ENCODE measurements at regions not wholly inside any gene's neighbourhood (a gene's known extent, or its start where the extent isn't known, plus 50 kb on each side); places are given as distances from the start of the nearest gene placed in this dataset.
A peak's percentile ranks its signal among the peaks of the same experiment; 100 is the strongest.

DNA sequence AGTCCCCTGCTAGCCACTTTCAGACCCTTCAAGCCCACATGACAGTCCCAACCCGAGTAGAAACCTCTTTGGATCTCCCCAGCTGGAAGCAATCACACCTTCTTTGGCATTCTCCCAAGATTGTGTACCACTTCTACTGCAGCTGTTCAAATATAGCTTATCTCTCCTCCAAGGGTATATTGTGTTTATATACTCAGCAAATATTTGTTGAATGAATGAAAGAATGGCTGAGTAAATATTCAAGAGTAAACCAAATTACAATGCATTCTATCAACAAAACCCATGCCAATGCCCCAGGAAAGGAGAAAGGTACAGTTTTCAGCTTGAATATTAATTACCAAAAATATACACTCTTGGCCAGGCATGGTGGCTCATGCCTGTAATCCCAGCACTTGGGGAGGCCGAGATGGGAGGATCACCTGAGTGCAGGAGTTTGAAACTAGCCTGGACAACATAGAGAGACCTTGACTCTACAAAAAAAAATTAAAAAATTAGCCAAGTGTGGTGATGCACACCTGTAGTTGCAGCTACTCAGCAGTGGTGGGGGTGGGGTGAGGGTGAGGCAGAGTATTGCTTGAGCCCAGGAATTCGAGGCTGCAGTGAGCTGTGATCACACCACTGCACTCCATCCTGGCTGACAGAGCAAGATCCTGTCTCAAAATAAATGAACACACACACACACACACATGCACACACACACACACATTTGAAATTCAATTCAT, 68.5 kb downstream of the NIBAN1 start:
- no peaks in the 10 kb centered on the region for H3K27me3 ChIP-seq (ENCODE audit: low read depth, low read length)
- H3K9me3 ChIP-seq (ENCODE audit: control insufficient read depth in 1 of 2, low read length in 2 of 2) = no peaks in the 10 kb centered on the region
- H3K27ac ChIP-seq (ENCODE audit: low read length) = no peak overlapping the region
- peaks cover 4 to 51% of the 10 kb centered on the region in 2 donors for H3K4me1 ChIP-seq (ENCODE audit: control insufficient read depth in 1 of 2, insufficient read depth in 2 of 2, low read length in 2 of 2)
- H3K36me3 ChIP-seq (ENCODE audit: control insufficient read depth in 1 of 2, insufficient read depth in 2 of 2, low read length in 2 of 2) = no peaks in the 10 kb centered on the region
- no peak overlapping the region for H3K4me3 ChIP-seq (ENCODE audit: low read depth in 1 of 2, low read length in 2 of 2)

DNA sequence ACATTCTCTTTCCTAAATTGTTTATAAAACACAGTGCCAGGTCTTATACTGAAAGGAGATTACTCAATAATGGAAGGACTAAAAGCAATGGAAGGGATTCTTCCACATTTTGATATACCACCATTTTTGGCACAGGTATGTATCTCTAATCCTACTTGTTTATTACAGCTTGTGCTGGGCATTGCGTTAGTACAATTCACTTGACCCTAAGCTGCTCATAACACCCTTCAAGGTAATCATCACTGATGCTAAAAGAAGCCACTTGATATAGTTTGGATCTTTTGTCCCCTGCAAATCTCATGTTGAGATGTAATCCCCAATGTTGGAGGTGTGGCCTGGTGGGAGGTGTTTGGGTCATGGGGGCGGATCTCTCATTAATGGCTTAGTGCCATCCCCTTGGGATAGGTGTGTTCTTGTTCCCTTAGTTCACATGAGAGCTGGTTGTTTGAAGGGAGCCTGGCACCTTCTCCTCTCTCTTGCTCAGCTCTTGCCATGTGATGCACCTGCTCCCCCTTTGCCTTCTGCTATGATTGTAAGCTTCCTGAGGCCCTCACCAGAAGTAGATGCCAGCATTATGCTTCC, 71.1 kb downstream of the NIBAN1 start:
- Histone ChIP-seq H3K27me3 (ENCODE audit: low read depth, low read length) (no peaks in the 10 kb centered on the region), H3K9me3 (ENCODE audit: control insufficient read depth in 1 of 2, low read length in 2 of 2) (no peaks in the 10 kb centered on the region), H3K36me3 (ENCODE audit: control insufficient read depth in 1 of 2, insufficient read depth in 2 of 2, low read length in 2 of 2) (peaks cover 0 to 2% of the 10 kb centered on the region in 2 donors), H3K27ac (ENCODE audit: low read length) (no peak overlapping the region), H3K4me1 (ENCODE audit: control insufficient read depth in 1 of 2, insufficient read depth in 2 of 2, low read length in 2 of 2) (peaks cover 4 to 43% of the 10 kb centered on the region in 2 donors), H3K4me3 (ENCODE audit: low read depth in 1 of 2, low read length in 2 of 2) (no peak overlapping the region)

DNA sequence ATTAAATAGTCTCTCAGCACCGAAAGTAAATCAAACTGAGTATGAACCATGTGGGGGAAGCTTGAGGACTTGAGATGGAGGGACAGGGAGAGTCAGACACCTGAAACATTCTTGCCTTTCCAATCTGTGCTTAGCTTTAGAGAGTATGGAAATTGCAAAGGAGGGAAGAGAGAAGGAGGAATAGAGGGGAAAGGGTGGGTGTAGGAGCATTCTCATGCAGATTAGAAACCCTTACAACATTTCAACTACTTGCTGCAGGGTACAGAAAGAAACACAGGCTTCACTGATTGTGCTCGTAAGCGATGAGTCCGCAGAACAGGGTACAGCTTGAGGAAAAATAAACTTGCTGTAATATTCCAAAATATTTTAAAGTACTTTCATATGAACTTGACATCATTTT, 73.8 kb downstream of the NIBAN1 start:
- Histone ChIP-seq H3K27me3 (ENCODE audit: low read depth, low read length) (no peaks in the 10 kb centered on the region), H3K27ac (ENCODE audit: low read length) (no peak overlapping the region), H3K4me1 (ENCODE audit: control insufficient read depth in 1 of 2, insufficient read depth in 2 of 2, low read length in 2 of 2) (peaks cover 4 to 38% of the 10 kb centered on the region in 2 donors), H3K9me3 (ENCODE audit: control insufficient read depth in 1 of 2, low read length in 2 of 2) (no peaks in the 10 kb centered on the region), H3K4me3 (ENCODE audit: low read depth in 1 of 2, low read length in 2 of 2) (no peak overlapping the region), H3K36me3 (ENCODE audit: control insufficient read depth in 1 of 2, insufficient read depth in 2 of 2, low read length in 2 of 2) (peaks cover 4 to 11% of the 10 kb centered on the region in 2 donors)

DNA sequence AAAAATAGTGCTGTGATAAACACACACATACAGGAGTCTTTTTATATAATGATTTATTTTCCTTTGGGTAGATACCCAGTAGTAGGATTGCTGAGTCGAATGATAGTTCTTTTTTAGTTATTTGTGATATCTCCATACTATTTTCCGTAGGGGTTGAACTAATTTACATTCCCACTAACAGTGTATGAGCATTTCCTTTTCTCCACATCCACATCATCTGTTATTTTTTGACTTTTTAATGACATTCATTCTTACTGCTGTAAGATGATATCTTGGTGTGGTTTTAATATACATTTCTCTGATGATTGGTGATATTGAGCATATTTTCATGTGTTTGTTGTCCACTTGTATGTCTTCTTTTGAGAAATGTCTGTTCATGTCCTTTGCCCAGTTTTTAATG, 78.3 kb downstream of the NIBAN1 start:
- Histone ChIP-seq H3K27me3 (ENCODE audit: low read depth, low read length) (no peaks in the 10 kb centered on the region), H3K4me3 (ENCODE audit: low read depth in 1 of 2, low read length in 2 of 2) (no peak overlapping the region), H3K9me3 (ENCODE audit: control insufficient read depth in 1 of 2, low read length in 2 of 2) (no peaks in the 10 kb centered on the region), H3K27ac (ENCODE audit: low read length) (no peak overlapping the region), H3K36me3 (ENCODE audit: control insufficient read depth in 1 of 2, insufficient read depth in 2 of 2, low read length in 2 of 2) (peaks cover 4 to 11% of the 10 kb centered on the region in 2 donors), H3K4me1 (ENCODE audit: control insufficient read depth in 1 of 2, insufficient read depth in 2 of 2, low read length in 2 of 2) (peaks cover 0 to 7% of the 10 kb centered on the region in 2 donors)

DNA sequence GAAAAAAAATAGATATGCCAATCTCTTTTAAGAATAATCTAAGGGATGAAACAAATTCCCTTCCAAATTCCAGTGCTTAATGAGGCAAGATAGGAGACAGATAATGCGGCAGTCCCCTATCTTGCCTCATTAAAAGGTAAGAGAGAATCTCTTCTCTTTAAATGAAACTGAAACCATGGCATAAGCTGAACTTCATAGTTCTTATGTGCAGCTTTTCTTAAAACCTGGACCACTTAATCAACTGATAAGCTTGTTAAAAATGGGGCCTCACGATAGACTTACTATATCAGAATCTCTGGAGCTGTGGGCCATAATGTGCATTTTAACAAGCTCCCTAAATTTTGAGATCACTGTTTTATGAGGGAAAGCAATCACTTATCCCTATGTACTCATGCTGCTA, 79.2 kb downstream of the NIBAN1 start:
- H3K4me1 ChIP-seq (ENCODE audit: control insufficient read depth in 1 of 2, insufficient read depth in 2 of 2, low read length in 2 of 2) = peaks cover 0 to 7% of the 10 kb centered on the region in 2 donors

DNA sequence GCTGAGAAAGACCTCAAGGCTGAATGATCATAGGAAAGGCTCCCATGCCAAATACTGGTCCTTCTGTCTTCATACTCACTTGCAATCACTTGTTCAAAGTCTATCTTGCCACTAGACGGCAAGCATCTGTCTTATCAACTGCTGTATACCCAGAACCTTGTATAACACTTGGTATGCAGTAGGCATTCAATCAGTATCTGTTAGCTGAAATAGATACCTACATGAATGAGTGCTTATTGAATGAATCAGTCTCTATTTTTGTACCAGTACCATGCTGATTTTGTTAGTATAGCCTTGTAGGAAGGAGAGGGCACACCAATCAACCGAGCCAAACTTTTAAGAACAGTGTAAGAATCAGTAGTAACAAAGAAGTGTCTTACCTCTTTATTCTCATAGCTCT, 80.6 kb downstream of the NIBAN1 start:
- peaks cover 4 to 11% of the 10 kb centered on the region in 2 donors for H3K36me3 ChIP-seq (ENCODE audit: control insufficient read depth in 1 of 2, insufficient read depth in 2 of 2, low read length in 2 of 2)

More for the DNA sequence above, 79.2 kb downstream of the NIBAN1 start:
- Histone ChIP-seq H3K4me3 (ENCODE audit: low read depth in 1 of 2, low read length in 2 of 2) (no peak overlapping the region), H3K27ac (ENCODE audit: low read length) (no peak overlapping the region), H3K27me3 (ENCODE audit: low read depth, low read length) (no peaks in the 10 kb centered on the region), H3K9me3 (ENCODE audit: control insufficient read depth in 1 of 2, low read length in 2 of 2) (no peaks in the 10 kb centered on the region), H3K36me3 (ENCODE audit: control insufficient read depth in 1 of 2, insufficient read depth in 2 of 2, low read length in 2 of 2) (peaks cover 4 to 11% of the 10 kb centered on the region in 2 donors)

DNA sequence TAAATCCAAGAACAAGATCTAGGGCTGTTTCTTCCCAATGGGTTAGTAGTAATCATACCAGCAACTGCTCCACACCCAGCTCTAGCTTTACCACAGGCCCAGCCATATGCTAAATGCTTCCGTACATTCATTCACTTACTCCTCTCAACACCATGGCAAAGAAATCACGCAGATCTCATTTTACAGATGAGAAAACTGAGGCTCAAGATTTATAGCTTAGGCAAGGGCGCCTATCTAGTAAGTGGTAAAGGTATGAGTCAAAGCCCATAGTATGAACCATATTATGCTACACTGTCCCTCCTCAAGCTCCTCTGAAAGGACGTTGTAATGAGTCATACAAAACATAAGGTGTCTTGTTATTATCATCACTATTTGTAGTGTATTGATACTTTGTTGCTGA, 82.2 kb downstream of the NIBAN1 start:
- H3K27ac ChIP-seq (ENCODE audit: low read length) = no peak overlapping the region
- H3K9me3 ChIP-seq (ENCODE audit: control insufficient read depth in 1 of 2, low read length in 2 of 2) = no peaks in the 10 kb centered on the region
- H3K4me3 ChIP-seq (ENCODE audit: low read depth in 1 of 2, low read length in 2 of 2) = no peak overlapping the region
- H3K36me3 ChIP-seq (ENCODE audit: control insufficient read depth in 1 of 2, insufficient read depth in 2 of 2, low read length in 2 of 2) = no peaks in the 10 kb centered on the region
- H3K27me3 ChIP-seq (ENCODE audit: low read depth, low read length) = no peaks in the 10 kb centered on the region
- H3K4me1 ChIP-seq (ENCODE audit: control insufficient read depth in 1 of 2, insufficient read depth in 2 of 2, low read length in 2 of 2) = peaks cover 0 to 30% of the 10 kb centered on the region in 2 donors

More for the DNA sequence above, 80.6 kb downstream of the NIBAN1 start:
- H3K4me1 ChIP-seq (ENCODE audit: control insufficient read depth in 1 of 2, insufficient read depth in 2 of 2, low read length in 2 of 2) = peaks cover 0 to 21% of the 10 kb centered on the region in 2 donors
- no peak overlapping the region for H3K27ac ChIP-seq (ENCODE audit: low read length)
- H3K9me3 ChIP-seq (ENCODE audit: control insufficient read depth in 1 of 2, low read length in 2 of 2) = no peaks in the 10 kb centered on the region
- H3K4me3 ChIP-seq (ENCODE audit: low read depth in 1 of 2, low read length in 2 of 2) = no peak overlapping the region
- no peaks in the 10 kb centered on the region for H3K27me3 ChIP-seq (ENCODE audit: low read depth, low read length)

DNA sequence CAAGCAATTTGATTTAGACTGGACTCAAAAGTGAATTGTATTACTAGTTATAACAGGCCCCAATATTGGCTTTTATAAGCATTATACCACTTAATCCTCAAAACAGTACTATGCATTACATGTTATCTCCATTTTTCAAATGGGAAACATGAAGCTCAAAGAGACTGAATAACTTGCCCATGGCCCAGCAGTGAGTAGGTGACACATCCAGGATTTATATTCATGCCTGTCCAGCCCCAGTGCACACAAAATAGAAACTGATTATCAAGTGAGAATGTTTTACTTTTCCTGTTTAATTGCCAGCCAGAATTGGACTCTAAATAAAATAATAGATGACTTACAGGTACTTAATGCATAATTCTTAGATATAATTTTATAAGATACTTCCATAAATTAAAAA, 82.9 kb downstream of the NIBAN1 start:
- Histone ChIP-seq H3K27ac (ENCODE audit: low read length) (peak overlapping the region; percentile 27), H3K9me3 (ENCODE audit: control insufficient read depth in 1 of 2, low read length in 2 of 2) (no peaks in the 10 kb centered on the region), H3K27me3 (ENCODE audit: low read depth, low read length) (no peaks in the 10 kb centered on the region), H3K4me3 (ENCODE audit: low read depth in 1 of 2, low read length in 2 of 2) (no peak overlapping the region), H3K4me1 (ENCODE audit: control insufficient read depth in 1 of 2, insufficient read depth in 2 of 2, low read length in 2 of 2) (peaks cover 0 to 32% of the 10 kb centered on the region in 2 donors), H3K36me3 (ENCODE audit: control insufficient read depth in 1 of 2, insufficient read depth in 2 of 2, low read length in 2 of 2) (no peaks in the 10 kb centered on the region)

DNA sequence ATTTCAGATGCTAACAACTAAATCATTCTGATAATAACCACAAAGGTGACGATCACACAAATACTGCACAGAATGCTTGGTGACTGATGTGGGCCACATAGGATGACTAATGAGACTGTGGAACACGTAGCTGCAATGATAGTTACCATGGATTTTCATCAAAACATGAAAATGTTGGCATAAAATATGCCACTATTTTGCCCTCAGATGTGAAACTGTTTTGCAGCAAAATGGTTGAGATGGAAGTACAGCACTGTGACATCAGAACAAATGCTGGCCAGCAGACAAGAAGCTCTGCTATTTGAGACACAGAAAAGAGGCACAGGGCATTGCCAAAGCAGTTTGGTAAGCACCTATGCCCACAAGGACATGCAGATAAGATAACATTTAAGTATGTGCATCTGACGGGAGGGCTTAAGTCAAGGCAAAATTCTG, 83.8 kb downstream of the NIBAN1 start:
- no peak overlapping the region for H3K4me3 ChIP-seq (ENCODE audit: low read depth in 1 of 2, low read length in 2 of 2)
- no peaks in the 10 kb centered on the region for H3K36me3 ChIP-seq (ENCODE audit: control insufficient read depth in 1 of 2, insufficient read depth in 2 of 2, low read length in 2 of 2)
- H3K27me3 ChIP-seq (ENCODE audit: low read depth, low read length) = no peaks in the 10 kb centered on the region
- H3K9me3 ChIP-seq (ENCODE audit: control insufficient read depth in 1 of 2, low read length in 2 of 2) = no peaks in the 10 kb centered on the region
- H3K27ac ChIP-seq (ENCODE audit: low read length) = peak overlapping the region; percentile 27
- H3K4me1 ChIP-seq (ENCODE audit: control insufficient read depth in 1 of 2, insufficient read depth in 2 of 2, low read length in 2 of 2) = peaks cover 0 to 41% of the 10 kb centered on the region in 2 donors

DNA sequence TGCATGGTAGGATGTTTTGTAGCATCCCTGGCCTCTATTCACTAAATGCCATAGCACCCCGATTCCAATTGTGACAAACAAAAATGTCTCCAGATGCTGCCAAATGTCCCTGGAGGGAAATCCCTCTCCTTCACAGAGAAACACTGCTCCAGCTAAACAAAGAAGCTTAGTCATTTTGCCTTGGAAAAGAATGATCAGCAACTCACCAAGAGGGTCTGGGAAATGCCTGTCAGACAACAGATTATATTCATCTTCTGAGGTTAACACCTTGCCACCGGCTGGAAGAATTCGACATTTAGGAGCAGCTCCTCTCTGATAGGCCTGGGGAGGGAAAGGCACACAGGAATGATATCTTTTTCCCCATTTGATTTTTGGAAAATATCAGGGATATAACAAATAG, 84.4 kb downstream of the NIBAN1 start:
- no peaks in the 10 kb centered on the region for H3K36me3 ChIP-seq (ENCODE audit: control insufficient read depth in 1 of 2, insufficient read depth in 2 of 2, low read length in 2 of 2)
- H3K27me3 ChIP-seq (ENCODE audit: low read depth, low read length) = no peaks in the 10 kb centered on the region
- H3K4me3 ChIP-seq (ENCODE audit: low read depth in 1 of 2, low read length in 2 of 2) = no peak overlapping the region
- H3K4me1 ChIP-seq (ENCODE audit: control insufficient read depth in 1 of 2, insufficient read depth in 2 of 2, low read length in 2 of 2) = peaks cover 0 to 45% of the 10 kb centered on the region in 2 donors
- H3K27ac ChIP-seq (ENCODE audit: low read length) = peak overlapping the region; percentile 27
- no peaks in the 10 kb centered on the region for H3K9me3 ChIP-seq (ENCODE audit: control insufficient read depth in 1 of 2, low read length in 2 of 2)

DNA sequence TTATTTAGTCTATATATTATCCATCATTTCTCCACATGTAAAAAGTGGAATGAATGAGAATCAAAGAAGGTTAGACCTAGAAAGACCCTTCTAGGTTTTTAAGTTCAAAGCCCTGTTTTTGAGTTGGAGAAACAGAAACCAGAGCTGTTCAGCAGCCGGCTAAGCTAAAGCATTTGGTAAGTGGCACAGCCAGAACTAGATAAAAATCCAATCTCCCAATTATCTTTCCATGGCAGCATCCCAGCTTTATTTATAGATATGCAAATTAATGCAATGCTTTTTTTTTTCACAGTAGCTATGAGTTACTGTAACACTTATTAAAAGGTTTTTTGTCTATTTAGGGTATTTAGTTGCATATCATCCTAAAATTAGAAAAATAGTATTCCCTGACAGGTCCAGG, 85.1 kb downstream of the NIBAN1 start:
- Histone ChIP-seq H3K27ac (ENCODE audit: low read length) (no peak overlapping the region), H3K4me1 (ENCODE audit: control insufficient read depth in 1 of 2, insufficient read depth in 2 of 2, low read length in 2 of 2) (peaks cover 0 to 45% of the 10 kb centered on the region in 2 donors), H3K27me3 (ENCODE audit: low read depth, low read length) (no peaks in the 10 kb centered on the region), H3K4me3 (ENCODE audit: low read depth in 1 of 2, low read length in 2 of 2) (no peak overlapping the region), H3K9me3 (ENCODE audit: control insufficient read depth in 1 of 2, low read length in 2 of 2) (no peaks in the 10 kb centered on the region), H3K36me3 (ENCODE audit: control insufficient read depth in 1 of 2, insufficient read depth in 2 of 2, low read length in 2 of 2) (no peaks in the 10 kb centered on the region)

Measured in muscle layer of duodenum (tissue), 2 donors.